ENCODE measurements at regions not wholly inside any gene's neighbourhood (a gene's known extent, or its start where the extent isn't known, plus 50 kb on each side); places are given as distances from the start of the nearest gene placed in this dataset.

DNA sequence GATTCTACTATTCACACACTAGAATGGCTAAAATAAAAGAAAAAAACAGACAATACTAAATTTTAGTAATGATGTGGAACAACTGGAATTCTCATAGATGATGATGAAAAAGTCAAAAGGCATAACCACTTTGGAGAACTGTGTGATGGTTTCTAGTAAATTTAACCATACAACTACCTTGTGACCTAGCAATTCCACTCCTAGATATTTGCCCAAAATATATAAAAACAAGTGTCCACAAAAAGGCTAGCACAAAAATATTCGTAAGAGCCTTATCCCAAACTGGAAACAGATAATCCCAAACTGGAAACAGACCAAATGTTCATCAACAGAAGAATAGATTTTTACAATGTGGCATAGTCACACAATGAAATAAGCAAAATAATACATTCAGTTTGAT lies 67.9 kb upstream of the PGBD5 start:
- TF ChIP-seq, protein P1, sequence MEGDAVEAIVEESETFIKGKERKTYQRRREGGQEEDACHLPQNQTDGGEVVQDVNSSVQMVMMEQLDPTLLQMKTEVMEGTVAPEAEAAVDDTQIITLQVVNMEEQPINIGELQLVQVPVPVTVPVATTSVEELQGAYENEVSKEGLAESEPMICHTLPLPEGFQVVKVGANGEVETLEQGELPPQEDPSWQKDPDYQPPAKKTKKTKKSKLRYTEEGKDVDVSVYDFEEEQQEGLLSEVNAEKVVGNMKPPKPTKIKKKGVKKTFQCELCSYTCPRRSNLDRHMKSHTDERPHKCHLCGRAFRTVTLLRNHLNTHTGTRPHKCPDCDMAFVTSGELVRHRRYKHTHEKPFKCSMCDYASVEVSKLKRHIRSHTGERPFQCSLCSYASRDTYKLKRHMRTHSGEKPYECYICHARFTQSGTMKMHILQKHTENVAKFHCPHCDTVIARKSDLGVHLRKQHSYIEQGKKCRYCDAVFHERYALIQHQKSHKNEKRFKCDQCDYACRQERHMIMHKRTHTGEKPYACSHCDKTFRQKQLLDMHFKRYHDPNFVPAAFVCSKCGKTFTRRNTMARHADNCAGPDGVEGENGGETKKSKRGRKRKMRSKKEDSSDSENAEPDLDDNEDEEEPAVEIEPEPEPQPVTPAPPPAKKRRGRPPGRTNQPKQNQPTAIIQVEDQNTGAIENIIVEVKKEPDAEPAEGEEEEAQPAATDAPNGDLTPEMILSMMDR (IDR thresholded peaks at IDR 0.05) = no peak
- TF ChIP-seq POLR2A (IDR thresholded peaks at IDR 0.05) = no peak
